ENCODE measurements at regions not wholly inside any gene's neighbourhood (a gene's known extent, or its start where the extent isn't known, plus 50 kb on each side); places are given as distances from the start of the nearest gene placed in this dataset.
"Not testable (repeated sequence)": the region's sequence is repeated elsewhere in the genome, so short reads cannot be mapped to it uniquely, and the experiment has no call there.

DNA sequence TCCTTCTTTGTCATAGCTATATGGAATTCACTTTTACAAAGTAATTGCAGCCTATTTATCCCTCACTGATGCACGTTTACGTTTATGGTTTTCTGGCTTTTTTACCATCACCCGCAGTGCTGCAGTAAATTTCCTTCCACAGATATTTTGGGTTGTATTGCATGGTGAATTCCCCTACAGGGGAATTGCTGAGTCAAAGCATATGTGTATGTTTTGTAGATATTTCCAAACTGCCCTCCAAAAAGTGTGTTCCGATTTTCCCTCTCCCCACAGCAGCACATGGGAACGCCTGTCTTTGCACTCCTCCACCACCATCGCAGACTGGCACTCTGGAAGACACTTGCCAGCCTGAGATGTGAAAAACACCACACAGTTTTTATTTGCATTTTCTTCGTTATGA lies 80.6 kb upstream of the UXS1 start:
- Histone ChIP-seq H3K4me1 (ENCODE audit: control insufficient read depth, insufficient read depth, low read length) (peaks cover 2% of the 10 kb centered on the region), H3K36me3 (ENCODE audit: control insufficient read depth, insufficient read depth, low read length) (no peaks in the 10 kb centered on the region), H3K4me3 (ENCODE audit: low read length) (no peak overlapping the region), H3K9me3 (ENCODE audit: control insufficient read depth, low read length) (no peaks in the 10 kb centered on the region), H3K9ac (ENCODE audit: low read length) (no peak overlapping the region), H3K27me3 (ENCODE audit: control insufficient read depth, insufficient read depth, low read length) (no peaks in the 10 kb centered on the region)

DNA sequence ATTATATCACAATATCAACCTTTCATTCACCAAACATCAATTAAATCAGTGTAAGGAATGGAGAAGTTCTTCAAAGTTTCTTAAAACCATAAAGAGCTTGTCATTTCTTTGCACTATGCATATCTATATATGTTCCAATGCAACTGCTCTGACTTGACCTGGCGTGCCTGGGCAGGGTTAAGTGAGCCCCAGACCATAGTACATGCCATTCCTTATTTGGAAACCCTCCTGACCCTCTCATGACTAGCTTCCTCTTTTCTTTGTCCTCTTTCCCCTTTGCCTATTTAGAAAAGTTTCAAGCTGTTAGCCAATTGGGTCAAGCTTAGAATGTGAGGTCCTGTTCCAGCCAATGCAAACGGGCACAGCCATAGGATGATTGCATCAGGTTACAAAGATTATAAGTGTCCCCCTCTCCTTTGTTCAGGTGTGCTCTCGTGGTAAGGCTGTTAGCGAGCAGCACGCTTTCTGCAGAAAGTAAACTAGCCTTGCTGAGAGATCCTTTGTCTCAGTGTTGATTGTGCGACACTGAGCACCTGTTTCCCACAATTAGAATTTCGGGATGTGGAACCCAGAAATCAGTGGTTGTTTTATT lies 78.2 kb upstream of the UXS1 start:
- Histone ChIP-seq H3K9me3 (ENCODE audit: control insufficient read depth, low read length) (no peaks in the 10 kb centered on the region), H3K4me1 (ENCODE audit: control insufficient read depth, insufficient read depth, low read length) (peaks cover 6% of the 10 kb centered on the region), H3K36me3 (ENCODE audit: control insufficient read depth, insufficient read depth, low read length) (no peaks in the 10 kb centered on the region), H3K27me3 (ENCODE audit: control insufficient read depth, insufficient read depth, low read length) (no peaks in the 10 kb centered on the region), H3K4me3 (ENCODE audit: low read length) (no peak overlapping the region), H3K9ac (ENCODE audit: low read length) (no peak overlapping the region)

DNA sequence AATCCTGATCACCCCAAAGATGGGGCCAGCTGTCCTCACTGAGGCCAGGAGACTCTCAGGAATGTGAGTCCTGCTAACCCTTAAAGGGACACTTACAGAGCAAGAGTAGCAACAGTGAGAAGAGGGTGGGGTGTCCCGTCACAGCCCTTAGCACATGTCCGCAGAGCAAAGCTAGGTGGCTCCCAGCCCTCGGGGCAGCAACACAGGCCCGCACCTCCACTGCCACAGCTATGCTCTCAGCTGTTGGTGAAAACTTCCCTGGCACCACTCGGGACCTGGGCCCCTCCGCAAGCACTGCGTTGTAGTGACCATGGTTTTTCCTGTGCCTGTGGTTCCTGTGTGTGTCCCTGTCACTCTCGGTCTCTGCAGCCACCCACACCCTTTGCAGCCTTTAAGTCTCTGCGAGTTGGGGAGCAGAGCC lies 76.4 kb upstream of the UXS1 start:
- Histone ChIP-seq H3K9ac (ENCODE audit: low read length) (peak overlapping the region; percentile 39), H3K4me1 (ENCODE audit: control insufficient read depth, insufficient read depth, low read length) (peaks cover 6% of the 10 kb centered on the region), H3K36me3 (ENCODE audit: control insufficient read depth, insufficient read depth, low read length) (no peaks in the 10 kb centered on the region), H3K4me3 (ENCODE audit: low read length) (peak overlapping the region; percentile 67), H3K27me3 (ENCODE audit: control insufficient read depth, insufficient read depth, low read length) (no peaks in the 10 kb centered on the region), H3K9me3 (ENCODE audit: control insufficient read depth, low read length) (no peaks in the 10 kb centered on the region)

- peak overlapping the region; percentile 67 for H3K4me3 ChIP-seq (ENCODE audit: low read length)
- H3K4me1 ChIP-seq (ENCODE audit: control insufficient read depth, insufficient read depth, low read length) = peaks cover 6% of the 10 kb centered on the region
- H3K27me3 ChIP-seq (ENCODE audit: control insufficient read depth, insufficient read depth, low read length) = no peaks in the 10 kb centered on the region
- peak overlapping the region; percentile 39 for H3K9ac ChIP-seq (ENCODE audit: low read length)
- H3K36me3 ChIP-seq (ENCODE audit: control insufficient read depth, insufficient read depth, low read length) = no peaks in the 10 kb centered on the region
- no peaks in the 10 kb centered on the region for H3K9me3 ChIP-seq (ENCODE audit: control insufficient read depth, low read length)
Observed at GRCh38 chr2:106269591-106270291, 75.6 kb upstream of the UXS1 start.

- Histone ChIP-seq H3K9ac (ENCODE audit: low read length) (no peak overlapping the region), H3K4me3 (ENCODE audit: low read length) (no peak overlapping the region), H3K4me1 (ENCODE audit: control insufficient read depth, insufficient read depth, low read length) (peaks cover 6% of the 10 kb centered on the region), H3K9me3 (ENCODE audit: control insufficient read depth, low read length) (no peaks in the 10 kb centered on the region), H3K36me3 (ENCODE audit: control insufficient read depth, insufficient read depth, low read length) (no peaks in the 10 kb centered on the region), H3K27me3 (ENCODE audit: control insufficient read depth, insufficient read depth, low read length) (no peaks in the 10 kb centered on the region)
Observed at GRCh38 chr2:106267997-106268396, 73.9 kb upstream of the UXS1 start.

DNA sequence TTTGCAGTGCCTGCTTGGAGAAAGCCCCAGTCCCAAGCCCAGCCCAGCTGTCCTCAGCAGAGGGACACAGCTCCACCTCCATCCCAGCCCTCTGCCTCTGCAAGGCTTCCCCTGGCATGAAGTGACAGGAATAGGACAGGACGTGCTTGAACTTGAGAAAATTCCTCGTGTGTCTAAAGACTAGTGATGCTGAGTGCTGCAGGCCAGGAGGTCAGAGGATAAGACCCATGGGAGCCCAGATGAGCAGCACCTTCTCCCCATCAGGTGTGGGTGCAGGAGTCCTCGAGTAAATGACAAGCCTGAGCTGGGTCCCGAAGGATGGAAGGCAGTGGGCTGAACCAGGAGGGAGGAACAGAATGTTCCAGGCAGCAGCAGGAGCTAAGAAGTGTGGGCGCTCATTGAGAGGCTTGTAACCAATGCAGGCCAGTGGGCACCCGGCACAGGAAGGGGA lies 67.8 kb upstream of the UXS1 start:
- no peaks in the 10 kb centered on the region for H3K9me3 ChIP-seq (ENCODE audit: control insufficient read depth, low read length)
- no peaks in the 10 kb centered on the region for H3K27me3 ChIP-seq (ENCODE audit: control insufficient read depth, insufficient read depth, low read length)
- no peak overlapping the region for H3K9ac ChIP-seq (ENCODE audit: low read length)
- no peak overlapping the region for H3K4me3 ChIP-seq (ENCODE audit: low read length)
- H3K4me1 ChIP-seq (ENCODE audit: control insufficient read depth, insufficient read depth, low read length) = no peaks in the 10 kb centered on the region
- no peaks in the 10 kb centered on the region for H3K36me3 ChIP-seq (ENCODE audit: control insufficient read depth, insufficient read depth, low read length)

- not testable (repeated sequence) for H3K9me3 ChIP-seq (ENCODE audit: control insufficient read depth, low read length); H3K36me3 ChIP-seq (ENCODE audit: control insufficient read depth, insufficient read depth, low read length); H3K4me3 ChIP-seq (ENCODE audit: low read length); H3K9ac ChIP-seq (ENCODE audit: low read length); H3K4me1 ChIP-seq (ENCODE audit: control insufficient read depth, insufficient read depth, low read length); H3K27me3 ChIP-seq (ENCODE audit: control insufficient read depth, insufficient read depth, low read length)
Observed at GRCh38 chr2:106258859-106259258, 64.8 kb upstream of the UXS1 start.

- Histone ChIP-seq H3K9ac (ENCODE audit: low read length) (no peak overlapping the region), H3K27me3 (ENCODE audit: control insufficient read depth, insufficient read depth, low read length) (no peaks in the 10 kb centered on the region), H3K4me3 (ENCODE audit: low read length) (no peak overlapping the region), H3K36me3 (ENCODE audit: control insufficient read depth, insufficient read depth, low read length) (no peaks in the 10 kb centered on the region), H3K9me3 (ENCODE audit: control insufficient read depth, low read length) (no peaks in the 10 kb centered on the region), H3K4me1 (ENCODE audit: control insufficient read depth, insufficient read depth, low read length) (no peaks in the 10 kb centered on the region)
Observed at GRCh38 chr2:106257830-106258229, 63.7 kb upstream of the UXS1 start.

GRCh38 chr2:106257135-106257534 lies 63.0 kb upstream of the UXS1 start:
- no peak overlapping the region for H3K9ac ChIP-seq (ENCODE audit: low read length)
- H3K36me3 ChIP-seq (ENCODE audit: control insufficient read depth, insufficient read depth, low read length) = no peaks in the 10 kb centered on the region
- H3K9me3 ChIP-seq (ENCODE audit: control insufficient read depth, low read length) = no peaks in the 10 kb centered on the region
- no peak overlapping the region for H3K4me3 ChIP-seq (ENCODE audit: low read length)
- H3K4me1 ChIP-seq (ENCODE audit: control insufficient read depth, insufficient read depth, low read length) = no peaks in the 10 kb centered on the region
- H3K27me3 ChIP-seq (ENCODE audit: control insufficient read depth, insufficient read depth, low read length) = no peaks in the 10 kb centered on the region

- not testable (repeated sequence) for H3K9me3 ChIP-seq (ENCODE audit: control insufficient read depth, low read length); H3K4me1 ChIP-seq (ENCODE audit: control insufficient read depth, insufficient read depth, low read length); H3K36me3 ChIP-seq (ENCODE audit: control insufficient read depth, insufficient read depth, low read length); H3K9ac ChIP-seq (ENCODE audit: low read length); H3K4me3 ChIP-seq (ENCODE audit: low read length); H3K27me3 ChIP-seq (ENCODE audit: control insufficient read depth, insufficient read depth, low read length)
Observed at GRCh38 chr2:106249157-106249828, 55.2 kb upstream of the UXS1 start.

DNA sequence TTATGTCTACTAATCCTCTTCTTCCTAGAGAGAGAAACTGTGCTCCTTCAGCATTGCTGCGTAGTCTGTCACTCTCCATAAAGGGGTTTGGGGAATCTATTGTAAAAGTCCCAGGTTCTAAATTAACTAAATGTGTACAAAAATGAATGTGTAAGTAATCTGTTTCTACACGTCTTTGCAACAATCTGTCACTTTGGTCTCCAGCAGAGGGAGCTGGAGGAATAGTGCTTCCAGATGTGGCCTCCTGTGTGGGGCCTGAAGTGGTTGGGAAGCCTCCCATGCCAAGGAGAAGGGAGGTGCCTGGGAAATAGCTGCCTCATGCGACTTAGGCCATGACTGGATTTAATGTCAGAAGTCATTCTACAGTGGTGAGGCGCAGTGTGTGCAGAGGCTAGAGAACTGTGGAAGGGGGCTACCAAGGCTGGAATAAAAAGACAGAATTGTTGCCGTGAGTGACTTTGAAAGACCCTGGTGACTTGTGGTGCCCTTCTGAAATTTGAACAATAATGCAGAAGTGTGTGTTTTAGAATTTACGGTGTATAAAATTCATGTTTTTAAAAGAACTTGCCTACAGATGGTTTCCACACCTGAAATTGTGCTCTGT lies 54.5 kb upstream of the UXS1 start:
- not testable (repeated sequence) for H3K4me3 ChIP-seq (ENCODE audit: low read length); H3K36me3 ChIP-seq (ENCODE audit: control insufficient read depth, insufficient read depth, low read length); H3K27me3 ChIP-seq (ENCODE audit: control insufficient read depth, insufficient read depth, low read length); H3K9me3 ChIP-seq (ENCODE audit: control insufficient read depth, low read length); H3K9ac ChIP-seq (ENCODE audit: low read length); H3K4me1 ChIP-seq (ENCODE audit: control insufficient read depth, insufficient read depth, low read length)
